ENCODE measurements at regions not wholly inside any gene's neighbourhood (a gene's known extent, or its start where the extent isn't known, plus 50 kb on each side); places are given as distances from the start of the nearest gene placed in this dataset.

- TF ChIP-seq, protein P1, sequence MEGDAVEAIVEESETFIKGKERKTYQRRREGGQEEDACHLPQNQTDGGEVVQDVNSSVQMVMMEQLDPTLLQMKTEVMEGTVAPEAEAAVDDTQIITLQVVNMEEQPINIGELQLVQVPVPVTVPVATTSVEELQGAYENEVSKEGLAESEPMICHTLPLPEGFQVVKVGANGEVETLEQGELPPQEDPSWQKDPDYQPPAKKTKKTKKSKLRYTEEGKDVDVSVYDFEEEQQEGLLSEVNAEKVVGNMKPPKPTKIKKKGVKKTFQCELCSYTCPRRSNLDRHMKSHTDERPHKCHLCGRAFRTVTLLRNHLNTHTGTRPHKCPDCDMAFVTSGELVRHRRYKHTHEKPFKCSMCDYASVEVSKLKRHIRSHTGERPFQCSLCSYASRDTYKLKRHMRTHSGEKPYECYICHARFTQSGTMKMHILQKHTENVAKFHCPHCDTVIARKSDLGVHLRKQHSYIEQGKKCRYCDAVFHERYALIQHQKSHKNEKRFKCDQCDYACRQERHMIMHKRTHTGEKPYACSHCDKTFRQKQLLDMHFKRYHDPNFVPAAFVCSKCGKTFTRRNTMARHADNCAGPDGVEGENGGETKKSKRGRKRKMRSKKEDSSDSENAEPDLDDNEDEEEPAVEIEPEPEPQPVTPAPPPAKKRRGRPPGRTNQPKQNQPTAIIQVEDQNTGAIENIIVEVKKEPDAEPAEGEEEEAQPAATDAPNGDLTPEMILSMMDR (IDR thresholded peaks at IDR 0.05; ENCODE audit: insufficient read depth, low read depth, low read length): no peak
- no peak for TF ChIP-seq EZH2 (IDR thresholded peaks at IDR 0.05; ENCODE audit: insufficient read depth, low read length)
Measured at GRCh38 chr17:34716291-34716690, 136.9 kb downstream of the TMEM132E start.
